Neural progenitor cell (in vitro differentiated cells): ENCODE measurements at regions not wholly inside any gene's neighbourhood (a gene's known extent, or its start where the extent isn't known, plus 50 kb on each side); places are given as distances from the start of the nearest gene placed in this dataset.
A peak's percentile ranks its signal among the peaks of the same experiment; 100 is the strongest.

Source experiments
- DNase-seq: peaks from one replicate; pipeline ENCODE4 v3.0.0-alpha.2; 2016; ENCODE audit warnings: low spot score
- H2AFZ ChIP-seq: fragments of 200-600 bp; sonication (generic); replicated peaks from 2 replicates; pipeline ENCODE4 v1.6.1; 2016; ENCODE audit warnings: antibody characterized with exemption
- H3F3A ChIP-seq: fragments of 200-600 bp; sonication (generic); 2 replicates; pipeline ENCODE4 v1.6.1; 2016; ENCODE audit warnings: antibody characterized with exemption, low read depth
- H3K27ac ChIP-seq: fragments of 200-600 bp; sonication (generic); 2 replicates; pipeline ENCODE4 v1.5.1; 2016; ENCODE audit warnings: mild to moderate bottlenecking
- H3K27me3 ChIP-seq: fragments of 200-600 bp; sonication (generic); 2 replicates; pipeline ENCODE4 v1.6.1; 2016; ENCODE audit warnings: mild to moderate bottlenecking, moderate library complexity
- H3K36me3 ChIP-seq: fragments of 200-600 bp; sonication (generic); 2 replicates; pipeline ENCODE4 v1.5.1; 2016
- H3K4me1 ChIP-seq: fragments of 200-600 bp; sonication (generic); 2 replicates; pipeline ENCODE4 v1.6.1; 2016; ENCODE audit warnings: mixed run types
- H3K4me2 ChIP-seq: fragments of 200-600 bp; sonication (generic); 2 replicates; pipeline ENCODE4 v1.6.1; 2016
- H3K4me3 ChIP-seq: fragments of 200-600 bp; sonication (generic); 2 replicates; pipeline ENCODE4 v1.5.1; 2016
- H3K79me2 ChIP-seq: fragments of 200-600 bp; sonication (generic); 2 replicates; pipeline ENCODE4 v1.6.1; 2016; ENCODE audit warnings: low read depth
- H3K9ac ChIP-seq: fragments of 200-600 bp; sonication (generic); 2 replicates; pipeline ENCODE4 v1.6.1; 2016
- H3K9me3 ChIP-seq: fragments of 200-600 bp; sonication (generic); 2 replicates; pipeline ENCODE4 v1.5.1; 2016; ENCODE audit warnings: low read depth
- H4K20me1 ChIP-seq: fragments of 200-600 bp; sonication (generic); 2 replicates; pipeline ENCODE4 v1.6.1; 2016; ENCODE audit warnings: low read depth
- H3K27ac Mint-ChIP-seq: 3 replicates; pipeline ENCODE4 v1.8.0; 2021; ENCODE audit warnings: mixed read lengths
- H3K27me3 Mint-ChIP-seq: 2 replicates; pipeline ENCODE4 v1.8.0; 2022; ENCODE audit warnings: low read depth, mild to moderate bottlenecking, inconsistent platforms, moderate library complexity, mixed read lengths; ENCODE audit not compliant: insufficient read depth
- H3K36me3 Mint-ChIP-seq: 3 replicates; pipeline ENCODE4 v1.8.0; 2021; ENCODE audit warnings: mixed read lengths
- H3K4me1 Mint-ChIP-seq: 3 replicates; pipeline ENCODE4 v1.8.0; 2021; ENCODE audit warnings: mixed read lengths
- H3K4me3 Mint-ChIP-seq: 3 replicates; pipeline ENCODE4 v1.8.0; 2021; ENCODE audit warnings: mild to moderate bottlenecking, moderate library complexity, mixed read lengths
- H3K9me3 Mint-ChIP-seq: 3 replicates; pipeline ENCODE4 v1.8.0; 2020; ENCODE audit warnings: mixed read lengths
- CTCF ChIP-seq: fragments of 200-600 bp; sonication (generic); IDR thresholded peaks from 2 replicates; pipeline ENCODE4 v1.5.1; 2017; ENCODE audit warnings: antibody characterized with exemption, mild to moderate bottlenecking
- EZH2 ChIP-seq: fragments of 200-600 bp; sonication (generic); IDR thresholded peaks from 2 replicates; pipeline ENCODE4 v1.6.1; 2017; ENCODE audit warnings: antibody characterized with exemption, mild to moderate bottlenecking, moderate library complexity
- EZH2phosphoT487 ChIP-seq: fragments of 200-600 bp; sonication (generic); IDR thresholded peaks from 2 replicates; pipeline ENCODE4 v1.6.1; 2017; ENCODE audit warnings: antibody characterized with exemption

- Histone ChIP-seq H3K27me3 (no peaks in the 10 kb centered on the region), H3F3A (no peaks in the 10 kb centered on the region), H3K4me3 (no peak overlapping the region), H3K9ac (no peak overlapping the region), H3K9me3 (no peaks in the 10 kb centered on the region), H3K79me2 (no peaks in the 10 kb centered on the region), H4K20me1 (no peaks in the 10 kb centered on the region), H3K4me2 (no peak overlapping the region), H2AFZ (no peak overlapping the region), H3K27ac (no peak overlapping the region), H3K36me3 (no peaks in the 10 kb centered on the region), H3K4me1 (no peaks in the 10 kb centered on the region)
- H3K36me3 Mint-ChIP-seq, result no peaks in the 10 kb centered on the region
- TF ChIP-seq EZH2phosphoT487 (no peak), EZH2 (no peak), CTCF (no peak)
- H3K4me1 Mint-ChIP-seq, result no peaks in the 10 kb centered on the region
- H3K9me3 Mint-ChIP-seq, result no peaks in the 10 kb centered on the region
- peaks cover 4% of the 10 kb centered on the region for H3K27me3 Mint-ChIP-seq
- DNase-seq, result no peak
- H3K27ac Mint-ChIP-seq, result no peak overlapping the region
- H3K4me3 Mint-ChIP-seq, result no peak overlapping the region
Observed at GRCh38 chr2:195477996-195478382, 179.0 kb upstream of the SLC39A10 start.

- H4K20me1 ChIP-seq, result no peaks in the 10 kb centered on the region
- H2AFZ ChIP-seq, result no peak overlapping the region
- H3K4me3 Mint-ChIP-seq, result no peak overlapping the region
- no peak overlapping the region for H3K4me2 ChIP-seq
- H3K27me3 Mint-ChIP-seq, result peaks cover 4% of the 10 kb centered on the region
- H3K4me1 Mint-ChIP-seq, result no peaks in the 10 kb centered on the region
- H3K36me3 ChIP-seq, result no peaks in the 10 kb centered on the region
- TF ChIP-seq EZH2 (no peak), EZH2phosphoT487 (no peak), CTCF (no peak)
- no peaks in the 10 kb centered on the region for H3K9me3 ChIP-seq
- no peak overlapping the region for H3K27ac Mint-ChIP-seq
- no peak for DNase-seq
- no peaks in the 10 kb centered on the region for H3K27me3 ChIP-seq
- no peaks in the 10 kb centered on the region for H3K4me1 ChIP-seq
- no peaks in the 10 kb centered on the region for H3K79me2 ChIP-seq
- H3K27ac ChIP-seq, result no peak overlapping the region
- H3K9ac ChIP-seq, result no peak overlapping the region
- no peaks in the 10 kb centered on the region for H3K9me3 Mint-ChIP-seq
- H3K4me3 ChIP-seq, result no peak overlapping the region
- H3K36me3 Mint-ChIP-seq, result no peaks in the 10 kb centered on the region
- H3F3A ChIP-seq, result no peaks in the 10 kb centered on the region
Observed at GRCh38 chr2:195477248-195477995, 179.6 kb upstream of the SLC39A10 start.

GRCh38 chr2:195475336-195475735 is 181.7 kb upstream of the SLC39A10 start:
- Mint-ChIP-seq H3K27ac (peak overlapping the region; percentile 38), H3K4me3 (no peak overlapping the region), H3K27me3 (peaks cover 2% of the 10 kb centered on the region), H3K9me3 (no peaks in the 10 kb centered on the region), H3K4me1 (no peaks in the 10 kb centered on the region), H3K36me3 (no peaks in the 10 kb centered on the region)
- no peak overlapping the region for H3K4me3 ChIP-seq
- no peaks in the 10 kb centered on the region for H3K27me3 ChIP-seq
- H3K79me2 ChIP-seq, result no peaks in the 10 kb centered on the region
- no peak overlapping the region for H3K27ac ChIP-seq
- H4K20me1 ChIP-seq, result no peaks in the 10 kb centered on the region
- no peaks in the 10 kb centered on the region for H3K4me1 ChIP-seq
- H3F3A ChIP-seq, result no peaks in the 10 kb centered on the region
- H3K4me2 ChIP-seq, result no peak overlapping the region
- no peaks in the 10 kb centered on the region for H3K9me3 ChIP-seq
- no peak for DNase-seq
- no peaks in the 10 kb centered on the region for H3K36me3 ChIP-seq
- H3K9ac ChIP-seq, result no peak overlapping the region
- H2AFZ ChIP-seq, result peak overlapping the region; percentile 69
- TF ChIP-seq CTCF, result no peak
- TF ChIP-seq EZH2phosphoT487, result no peak
- TF ChIP-seq EZH2, result no peak
